OCI-LY1 (cell line): ENCODE measurements at regions not wholly inside any gene's neighbourhood (a gene's known extent, or its start where the extent isn't known, plus 50 kb on each side); places are given as distances from the start of the nearest gene placed in this dataset.

Source experiments
- H2AFZ ChIP-seq: fragments of 200-600 bp; sonication (generic), shearing (Covaris generic); 2 replicates; pipeline ENCODE4 v1.6.0; 2014; ENCODE audit warnings: antibody characterized with exemption, mild to moderate bottlenecking, low read length
- H3F3A ChIP-seq: fragments of 200-600 bp; sonication (generic), shearing (Covaris generic); 2 replicates; pipeline ENCODE4 v1.6.0; 2014; ENCODE audit warnings: mild to moderate bottlenecking, antibody characterized with exemption, low read length, moderate library complexity; ENCODE audit not compliant: insufficient read depth
- H3K27ac ChIP-seq: fragments of 200-600 bp; sonication (generic); 2 replicates; pipeline ENCODE4 v1.5.1; 2014; ENCODE audit warnings: low read length, mixed run types, mild to moderate bottlenecking, low read depth; ENCODE audit not compliant: poor library complexity, severe bottlenecking
- H3K27me3 ChIP-seq: fragments of 200-600 bp; sonication (generic); 2 replicates; pipeline ENCODE4 v1.6.0; 2014; ENCODE audit warnings: antibody characterized with exemption, mild to moderate bottlenecking, low read length, moderate library complexity; ENCODE audit not compliant: insufficient read depth
- H3K36me3 ChIP-seq: fragments of 200-600 bp; sonication (generic); 2 replicates; pipeline ENCODE4 v1.6.1; 2014; ENCODE audit warnings: mild to moderate bottlenecking, antibody characterized with exemption, low read length, moderate library complexity, mixed read lengths; ENCODE audit not compliant: insufficient read depth
- H3K4me1 ChIP-seq: fragments of 200-600 bp; sonication (generic); 2 replicates; pipeline ENCODE4 v1.5.1; 2014; ENCODE audit warnings: mild to moderate bottlenecking, low read length, moderate library complexity; ENCODE audit not compliant: insufficient read depth, severe bottlenecking
- H3K4me2 ChIP-seq: fragments of 200-600 bp; sonication (generic), shearing (Covaris generic); 2 replicates; pipeline ENCODE4 v1.6.1; 2014; ENCODE audit warnings: low read length
- H3K4me3 ChIP-seq: fragments of 200-600 bp; sonication (generic); 2 replicates; pipeline ENCODE4 v1.5.1; 2014; ENCODE audit warnings: low read length, low read depth, mild to moderate bottlenecking, mixed read lengths; ENCODE audit not compliant: poor library complexity, severe bottlenecking
- H3K79me2 ChIP-seq: fragments of 200-600 bp; shearing (Covaris generic); 2 replicates; pipeline ENCODE4 v1.6.1; 2016; ENCODE audit warnings: mixed run types, low read length, mixed read lengths; ENCODE audit not compliant: insufficient read depth
- H3K9ac ChIP-seq: fragments of 200-600 bp; sonication (generic), shearing (Covaris generic); 2 replicates; pipeline ENCODE4 v1.6.1; 2014; ENCODE audit warnings: mild to moderate bottlenecking, low read length, mixed read lengths
- H3K9me2 ChIP-seq: fragments of 200-600 bp; sonication (generic), shearing (Covaris generic); 2 replicates; pipeline ENCODE4 v1.6.1; 2014; ENCODE audit warnings: low read depth, mild to moderate bottlenecking, low read length, mixed read lengths
- H3K9me3 ChIP-seq: fragments of 200-600 bp; shearing (Covaris generic); 2 replicates; pipeline ENCODE4 v1.6.1; 2014; ENCODE audit warnings: low read length, mixed read lengths
- H4K20me1 ChIP-seq: fragments of 200-600 bp; sonication (generic), shearing (Covaris generic); 2 replicates; pipeline ENCODE4 v1.6.0; 2016; ENCODE audit warnings: mild to moderate bottlenecking, low read length; ENCODE audit not compliant: insufficient read depth
- CTCF ChIP-seq: fragments of 200-600 bp; sonication (generic), shearing (Covaris generic); IDR thresholded peaks from 2 replicates; pipeline ENCODE4 v1.5.1; 2017; ENCODE audit warnings: mild to moderate bottlenecking, antibody characterized with exemption, low read length, moderate library complexity, mixed read lengths
- EZH2 ChIP-seq: fragments of 200-600 bp; sonication (generic), shearing (Covaris generic); IDR thresholded peaks from 2 replicates; pipeline ENCODE4 v1.8.0; 2017; ENCODE audit warnings: borderline replicate concordance, mixed run types, mild to moderate bottlenecking, antibody characterized with exemption, low read length, moderate library complexity, mixed read lengths

- Histone ChIP-seq H3K9ac (no peak overlapping the region), H3K4me1 (no peaks in the 10 kb centered on the region), H3K4me2 (no peak overlapping the region)
Measured at GRCh38 chr6:168181316-168181715, 102.3 kb upstream of the FRMD1 start.

GRCh38 chr6:168180548-168181011 is 101.6 kb upstream of the FRMD1 start:
- H3K9me2 ChIP-seq: no peaks in the 10 kb centered on the region
- H3K27ac ChIP-seq: no peak overlapping the region
- no peak overlapping the region for H2AFZ ChIP-seq
- no peaks in the 10 kb centered on the region for H4K20me1 ChIP-seq
- H3K4me3 ChIP-seq: no peak overlapping the region
- no peak overlapping the region for H3K9ac ChIP-seq
- H3K4me2 ChIP-seq: no peak overlapping the region
- no peaks in the 10 kb centered on the region for H3K27me3 ChIP-seq
- no peaks in the 10 kb centered on the region for H3K36me3 ChIP-seq
- no peaks in the 10 kb centered on the region for H3F3A ChIP-seq
- no peaks in the 10 kb centered on the region for H3K4me1 ChIP-seq
- H3K79me2 ChIP-seq: no peaks in the 10 kb centered on the region
- no peak for TF ChIP-seq CTCF
- TF ChIP-seq EZH2: no peak
- H3K9me3 ChIP-seq: no peaks in the 10 kb centered on the region

More at GRCh38 chr6:168181316-168181715, 102.3 kb upstream of the FRMD1 start:
- no peaks in the 10 kb centered on the region for H3F3A ChIP-seq
- no peak overlapping the region for H3K27ac ChIP-seq
- H3K9me2 ChIP-seq: no peaks in the 10 kb centered on the region
- H4K20me1 ChIP-seq: no peaks in the 10 kb centered on the region
- H3K27me3 ChIP-seq: no peaks in the 10 kb centered on the region
- no peaks in the 10 kb centered on the region for H3K36me3 ChIP-seq
- no peak overlapping the region for H2AFZ ChIP-seq
- no peaks in the 10 kb centered on the region for H3K9me3 ChIP-seq
- no peaks in the 10 kb centered on the region for H3K79me2 ChIP-seq
- no peak for TF ChIP-seq EZH2
- no peak for TF ChIP-seq CTCF
- no peak overlapping the region for H3K4me3 ChIP-seq

- Histone ChIP-seq H3K9me2 (no peaks in the 10 kb centered on the region), H3K4me3 (no peak overlapping the region), H3K9ac (no peak overlapping the region), H4K20me1 (no peaks in the 10 kb centered on the region), H3K4me1 (no peaks in the 10 kb centered on the region), H3K4me2 (no peak overlapping the region), H3F3A (no peaks in the 10 kb centered on the region), H3K36me3 (no peaks in the 10 kb centered on the region), H2AFZ (no peak overlapping the region), H3K27ac (no peak overlapping the region), H3K9me3 (no peaks in the 10 kb centered on the region), H3K27me3 (no peaks in the 10 kb centered on the region), H3K79me2 (no peaks in the 10 kb centered on the region)
- TF ChIP-seq EZH2 (no peak), CTCF (no peak)
Measured at GRCh38 chr6:168179702-168180382, 100.8 kb upstream of the FRMD1 start.
